NCI-H2171 (cell line): ENCODE measurements at regions not wholly inside any gene's neighbourhood (a gene's known extent, or its start where the extent isn't known, plus 50 kb on each side); places are given as distances from the start of the nearest gene placed in this dataset.
"Not testable (repeated sequence)": the region's sequence is repeated elsewhere in the genome, so short reads cannot be mapped to it uniquely, and the experiment has no call there.

Experiments used
- DNase-seq: peaks from one replicate; lab custom pipeline; 2025; lab: John Stamatoyannopoulos, UW

DNA sequence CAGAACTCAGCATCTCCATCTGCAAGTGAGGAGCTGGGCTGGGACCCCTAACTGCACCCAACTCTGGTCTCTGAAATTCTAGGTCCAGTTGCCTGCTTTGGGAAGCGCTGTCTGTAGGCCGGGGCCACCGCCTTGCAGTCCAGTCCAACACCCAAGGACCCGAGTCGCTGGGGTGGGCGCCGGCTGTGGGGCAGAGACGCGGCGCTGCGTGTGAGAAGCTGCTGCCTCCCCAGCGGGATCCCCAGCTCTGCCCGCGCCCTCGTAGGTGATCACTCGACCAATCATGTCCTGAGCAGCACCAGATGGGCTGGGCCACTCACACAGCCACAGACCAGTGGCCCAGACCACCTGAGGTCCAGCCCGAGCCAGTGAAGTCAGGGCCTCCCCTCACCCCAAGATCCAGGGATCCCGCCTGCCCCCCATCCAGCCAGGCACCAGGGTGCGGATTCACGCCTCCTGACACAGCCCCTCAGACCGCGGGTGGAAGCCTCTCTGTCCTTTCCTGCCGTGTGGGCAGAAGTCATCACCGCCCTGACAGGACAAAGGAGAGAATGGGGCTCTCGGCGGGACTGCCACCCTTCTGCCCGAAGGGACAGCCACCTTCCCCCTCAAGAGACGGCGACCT, 67.4 kb upstream of the ADGRA1 start:
- DNase-seq: no peak

DNA sequence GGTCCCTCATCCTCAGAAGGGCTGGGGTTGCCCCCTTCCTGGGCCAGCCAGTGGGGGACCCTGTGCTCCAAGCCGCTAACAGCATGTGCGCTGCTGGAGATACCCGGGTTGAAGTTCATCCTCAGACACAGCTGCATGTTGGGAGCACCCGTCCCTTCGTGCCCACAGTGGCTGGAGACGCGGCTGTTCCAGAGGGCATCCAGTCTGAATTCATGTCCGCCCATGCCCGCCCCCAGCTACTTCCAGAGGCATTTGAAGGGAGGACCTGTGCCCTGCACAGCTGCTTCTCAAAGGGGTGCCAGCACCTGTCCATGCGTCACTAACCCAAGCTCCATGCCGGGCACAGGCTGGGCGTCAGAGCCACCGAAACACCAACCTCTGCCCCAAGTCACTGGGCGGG, 68.1 kb upstream of the ADGRA1 start:
- DNase-seq: no peak

DNA sequence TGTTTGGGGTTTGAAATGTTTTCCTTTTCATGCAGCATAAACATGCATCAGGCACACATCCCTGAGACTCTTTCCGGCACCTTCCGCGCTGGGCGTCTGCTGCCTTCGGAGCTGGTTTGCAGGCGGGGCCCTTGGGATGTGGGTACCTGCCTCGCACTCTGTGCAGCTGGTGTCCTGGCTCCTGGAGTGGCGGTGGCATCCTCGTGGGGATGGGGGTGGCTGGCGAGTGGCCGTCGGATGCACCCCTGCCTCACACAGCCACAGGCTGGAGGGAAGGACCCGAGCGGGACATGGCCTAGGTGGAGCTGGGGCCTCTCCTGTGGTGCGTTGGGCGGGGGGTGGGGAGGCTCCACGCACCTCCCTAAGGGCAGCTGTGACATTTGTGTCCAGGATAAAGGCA, 68.5 kb upstream of the ADGRA1 start:
- no peak for DNase-seq

DNA sequence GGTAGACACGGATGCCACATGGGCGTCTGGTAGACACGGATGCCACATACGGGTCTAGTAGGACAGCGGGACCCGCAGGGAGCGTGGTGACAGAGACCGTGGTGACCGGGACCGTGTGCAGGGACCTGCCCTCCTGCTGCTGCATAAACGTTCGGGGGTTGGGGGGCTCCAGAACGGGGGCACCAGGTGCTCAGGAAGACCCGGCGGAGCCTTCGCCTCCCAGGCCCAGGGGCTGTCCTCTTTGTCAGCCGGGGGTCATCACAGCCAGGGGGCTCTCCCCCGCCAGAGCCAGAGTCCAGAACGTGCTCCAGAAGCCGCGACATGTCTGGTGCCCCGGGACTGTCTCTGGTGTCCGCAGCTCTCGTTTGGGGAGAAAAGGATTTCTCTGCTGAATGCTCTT, 69.2 kb upstream of the ADGRA1 start:
- DNase-seq: no peak

DNA sequence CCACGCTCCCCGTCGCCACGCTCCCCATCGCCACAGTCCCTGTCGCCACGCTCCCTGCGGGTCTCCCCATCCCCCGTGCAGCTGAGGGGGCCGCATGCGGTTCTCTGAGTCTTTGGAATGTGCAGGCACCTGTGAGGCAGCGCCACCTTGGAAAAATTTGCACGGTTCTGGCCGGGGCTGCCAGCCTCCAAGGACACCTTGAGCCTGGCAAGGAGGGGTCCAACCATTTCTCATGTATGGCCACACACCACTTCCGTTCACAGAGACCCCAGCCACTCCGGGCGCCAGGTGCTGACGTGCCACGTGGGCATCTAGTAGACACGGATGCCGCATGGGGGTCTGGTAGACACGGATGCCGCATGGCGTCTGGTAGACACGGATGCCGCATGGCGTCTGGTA, 70.5 kb upstream of the ADGRA1 start:
- no peak for DNase-seq

DNA sequence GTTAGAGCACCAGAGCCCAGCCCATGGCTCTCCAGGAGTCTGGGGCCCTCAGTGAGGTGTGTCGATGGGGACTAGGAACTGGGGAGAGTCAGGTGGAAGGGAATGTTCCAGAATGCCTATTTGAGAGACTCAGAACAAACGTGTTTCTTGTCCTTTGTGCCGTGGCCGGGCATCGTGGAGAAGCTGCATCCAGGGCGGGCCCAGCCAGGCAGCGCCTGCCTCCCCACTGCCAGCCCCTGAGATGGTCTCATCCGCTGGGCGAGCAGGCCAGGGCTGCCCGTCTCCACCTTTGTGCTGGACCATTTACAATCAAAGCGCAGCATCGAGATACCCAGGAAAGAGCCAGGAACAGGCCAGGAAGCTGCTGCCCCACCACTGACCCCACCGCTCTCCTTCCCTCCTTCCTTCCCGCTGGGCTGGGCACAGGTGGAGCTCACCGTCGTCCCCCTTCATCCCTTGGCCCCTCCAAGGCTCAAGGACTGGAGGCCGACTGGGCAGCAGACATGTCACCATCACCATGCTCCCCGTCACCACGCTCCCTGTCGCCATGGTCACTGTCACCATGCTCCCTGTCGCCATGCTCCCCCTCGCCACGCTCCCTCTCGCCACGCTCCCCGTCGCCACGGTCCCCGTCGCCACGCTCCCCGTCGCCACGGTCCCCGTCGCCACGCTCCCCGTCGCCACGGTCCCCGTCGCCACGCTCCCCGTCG, 71.1 kb upstream of the ADGRA1 start:
- no peak for DNase-seq

DNA sequence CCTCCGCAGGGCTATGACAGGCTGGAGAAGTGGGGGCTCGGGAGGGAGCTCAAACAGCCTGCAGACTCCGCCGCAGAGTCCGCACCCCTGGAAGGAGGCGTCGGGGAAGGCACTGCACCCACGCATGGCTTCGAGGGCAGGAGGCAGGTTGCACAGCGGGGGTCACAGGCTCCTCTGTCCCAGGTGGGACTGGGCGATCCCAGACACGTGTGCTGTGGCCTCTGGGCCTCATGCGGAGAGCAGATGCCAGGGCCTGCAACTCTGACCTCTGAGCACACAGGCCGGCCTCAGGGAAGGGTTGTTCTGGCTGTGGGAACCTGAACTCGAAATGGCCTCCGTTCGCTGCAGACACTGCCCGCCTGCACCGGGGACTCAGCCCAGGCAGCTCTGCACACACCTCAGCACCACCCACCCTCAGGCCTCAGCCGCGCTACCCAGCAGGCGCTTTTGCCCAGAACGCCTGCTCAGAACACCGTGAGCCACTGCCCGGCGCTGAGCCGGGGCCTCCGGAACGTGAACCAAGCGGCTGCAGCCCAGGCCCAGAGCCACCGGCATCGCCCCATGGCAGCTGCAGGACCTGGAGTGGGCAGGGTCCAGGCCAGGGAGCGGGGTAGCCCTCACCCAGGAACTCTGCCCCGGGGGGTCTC, 71.8 kb upstream of the ADGRA1 start:
- no peak for DNase-seq

DNA sequence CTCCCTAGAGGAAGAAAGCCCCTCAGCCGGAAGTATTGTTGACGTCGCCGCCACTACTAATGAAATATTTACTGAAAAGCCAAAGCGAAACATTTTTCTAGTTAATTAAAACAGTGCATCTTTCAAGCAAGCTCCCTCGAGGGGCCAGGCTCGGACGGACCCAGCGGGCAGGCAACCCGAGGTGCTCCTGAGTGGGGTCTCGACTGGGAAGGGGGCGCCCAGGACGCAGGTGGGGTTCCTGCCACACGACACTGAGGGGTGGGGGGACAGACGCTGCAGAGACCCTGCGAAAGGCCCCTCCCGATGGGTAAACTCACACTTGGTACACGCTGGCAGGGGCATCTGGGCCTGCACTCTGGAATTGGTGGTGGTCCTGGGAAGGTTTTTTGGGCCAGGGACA, 72.4 kb upstream of the ADGRA1 start:
- no peak for DNase-seq

DNA sequence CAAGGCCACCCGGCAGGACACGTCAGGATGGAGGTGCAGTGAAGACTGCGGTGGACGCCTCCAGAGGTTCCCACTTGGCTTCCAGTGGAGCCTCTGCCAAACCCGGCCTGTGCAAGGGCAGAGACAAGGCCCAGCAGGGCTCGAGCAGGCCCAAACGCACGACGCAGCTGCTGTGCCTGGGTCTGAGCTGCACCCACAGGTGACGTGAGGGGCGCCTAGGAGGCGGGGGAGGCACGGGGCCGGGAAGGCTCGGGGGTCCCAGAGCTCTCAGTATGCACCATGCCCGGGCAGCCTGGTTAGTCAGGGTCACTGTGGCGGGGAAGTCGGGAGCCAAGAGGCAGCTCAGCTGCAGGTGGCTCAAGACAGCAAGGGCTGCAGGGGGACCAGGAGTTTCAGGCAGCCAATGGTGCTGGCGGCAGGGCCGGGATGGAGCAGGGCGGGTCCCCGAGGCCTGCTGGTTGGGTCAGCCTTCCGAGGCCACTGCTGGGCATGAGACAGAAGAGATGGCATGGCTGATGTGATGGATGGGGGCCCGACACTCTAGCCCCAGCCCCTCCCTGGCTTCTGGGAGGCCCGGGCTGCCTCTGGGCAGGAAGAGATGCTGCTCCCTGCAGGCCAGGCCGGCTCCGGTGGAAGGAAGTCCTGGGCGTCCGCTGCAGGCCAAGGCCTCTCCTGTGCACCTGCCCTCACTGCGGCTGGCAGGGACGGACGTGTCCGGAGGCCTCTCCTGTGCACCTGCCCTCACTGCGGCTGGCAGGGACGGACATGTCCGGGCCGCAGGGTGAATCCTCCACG, 72.2 kb upstream of the CFAP46 start:
- DNase-seq: no peak

DNA sequence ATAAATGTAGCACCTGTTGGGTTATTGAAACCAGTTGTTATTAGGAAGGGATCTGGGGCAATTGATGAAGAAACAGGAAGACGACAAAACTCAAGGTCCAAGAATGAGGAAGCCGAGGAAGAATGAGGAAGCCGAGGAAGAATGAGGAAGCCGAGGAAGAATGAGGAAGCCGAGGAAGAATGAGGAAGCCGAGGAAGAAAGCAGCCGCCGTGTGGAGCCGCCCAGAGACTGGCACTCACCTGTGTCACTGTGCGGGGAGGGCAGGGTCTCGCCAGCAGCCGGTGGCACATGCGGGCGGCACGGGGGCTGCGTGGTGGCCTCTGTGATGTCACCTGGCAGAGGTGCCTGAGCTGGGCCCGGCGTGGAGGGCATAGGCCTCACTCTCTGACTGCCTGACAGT, 71.1 kb upstream of the CFAP46 start:
- DNase-seq: no peak

DNA sequence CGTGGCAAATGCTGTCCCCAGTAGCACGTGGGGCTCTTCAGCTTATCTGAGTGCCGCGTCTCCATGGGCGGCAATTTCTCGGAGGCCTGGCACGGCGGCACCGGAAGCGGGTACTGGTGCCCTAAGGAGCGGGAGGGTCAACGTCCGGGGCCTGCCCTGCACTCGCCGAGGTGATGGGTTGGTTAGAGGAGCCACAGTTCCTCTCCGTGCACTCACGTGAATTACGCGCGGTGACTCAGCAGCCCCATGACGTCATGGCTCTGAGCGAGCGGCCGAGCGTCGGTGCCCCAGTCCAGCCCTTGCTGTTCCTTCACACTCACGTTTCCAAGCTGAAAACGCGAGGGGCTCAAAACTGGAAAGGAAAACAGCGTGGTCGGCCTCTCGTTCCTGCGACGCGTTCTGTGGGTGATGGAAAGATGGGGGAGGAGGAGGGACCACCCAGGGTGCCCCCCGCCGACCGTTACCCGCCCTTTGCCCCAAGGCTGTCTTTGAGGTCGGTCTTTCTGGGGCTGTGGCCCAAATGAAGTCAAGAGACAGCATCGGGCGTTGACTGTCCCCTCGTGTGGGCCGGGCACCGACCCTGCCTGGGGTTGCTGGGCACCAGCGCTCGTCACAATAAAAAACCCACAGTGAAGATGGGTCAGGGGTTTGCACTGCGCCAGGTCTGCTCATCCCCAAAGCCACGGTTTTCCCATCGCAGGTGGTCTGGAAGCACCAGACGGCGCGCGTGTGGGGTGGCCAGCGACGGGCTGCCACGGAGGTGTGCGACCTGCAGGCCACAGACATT, 70.4 kb upstream of the CFAP46 start:
- no peak for DNase-seq

DNA sequence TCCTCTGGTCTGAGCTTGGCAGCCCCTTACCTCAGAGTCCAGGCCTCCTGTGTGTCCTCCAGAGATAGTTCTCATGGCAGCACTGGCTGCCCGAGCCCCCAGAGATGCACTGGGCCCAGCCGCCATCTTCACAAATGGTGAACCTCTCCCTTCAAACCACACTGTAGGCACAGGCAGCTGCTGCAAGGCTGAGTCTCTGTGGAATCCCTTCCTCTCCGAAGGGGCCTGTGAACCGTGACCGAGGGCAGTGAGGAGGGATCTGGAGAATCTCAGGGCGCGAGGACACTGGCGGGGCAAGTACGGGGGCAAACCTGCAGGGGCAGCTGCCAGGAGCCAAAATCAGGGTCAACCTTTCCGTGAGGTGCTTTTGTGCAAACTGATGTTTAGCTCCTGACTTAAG, 69.5 kb upstream of the CFAP46 start:
- DNase-seq: no peak

DNA sequence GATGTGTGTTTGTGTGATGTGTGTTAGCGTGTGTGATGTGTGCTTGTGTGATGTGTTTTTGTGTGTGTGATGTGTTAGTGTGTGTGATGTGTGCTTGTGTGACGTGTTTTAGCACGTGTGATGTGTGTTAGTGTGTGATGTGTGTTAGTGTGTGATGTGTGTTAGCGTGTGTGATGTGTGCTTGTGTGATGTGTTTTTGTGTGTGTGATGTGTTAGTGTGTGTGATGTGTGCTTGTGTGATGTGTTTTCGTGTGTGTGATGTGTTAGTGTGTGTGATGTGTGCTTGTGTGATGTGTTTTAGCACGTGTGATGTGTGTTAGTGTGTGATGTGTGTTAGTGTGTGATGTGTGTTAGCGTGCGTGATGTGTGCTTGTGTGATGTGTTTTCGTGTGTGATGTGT, 69.0 kb upstream of the CFAP46 start:
- DNase-seq: not testable (repeated sequence)

DNA sequence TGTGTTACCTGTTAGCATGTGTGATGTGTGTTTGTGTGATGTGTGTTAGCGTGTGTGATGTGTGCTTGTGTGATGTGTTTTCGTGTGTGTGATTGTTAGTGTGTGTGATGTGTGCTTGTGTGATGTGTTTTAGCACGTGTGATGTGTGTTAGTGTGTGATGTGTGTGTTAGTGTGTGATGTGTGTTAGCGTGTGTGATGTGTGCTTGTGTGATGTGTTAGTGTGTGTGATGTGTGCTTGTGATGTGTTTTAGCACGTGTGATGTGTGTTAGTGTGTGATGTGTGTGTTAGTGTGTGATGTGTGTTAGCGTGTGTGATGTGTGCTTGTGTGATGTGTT, 68.4 kb upstream of the CFAP46 start:
- not testable (repeated sequence) for DNase-seq

DNA sequence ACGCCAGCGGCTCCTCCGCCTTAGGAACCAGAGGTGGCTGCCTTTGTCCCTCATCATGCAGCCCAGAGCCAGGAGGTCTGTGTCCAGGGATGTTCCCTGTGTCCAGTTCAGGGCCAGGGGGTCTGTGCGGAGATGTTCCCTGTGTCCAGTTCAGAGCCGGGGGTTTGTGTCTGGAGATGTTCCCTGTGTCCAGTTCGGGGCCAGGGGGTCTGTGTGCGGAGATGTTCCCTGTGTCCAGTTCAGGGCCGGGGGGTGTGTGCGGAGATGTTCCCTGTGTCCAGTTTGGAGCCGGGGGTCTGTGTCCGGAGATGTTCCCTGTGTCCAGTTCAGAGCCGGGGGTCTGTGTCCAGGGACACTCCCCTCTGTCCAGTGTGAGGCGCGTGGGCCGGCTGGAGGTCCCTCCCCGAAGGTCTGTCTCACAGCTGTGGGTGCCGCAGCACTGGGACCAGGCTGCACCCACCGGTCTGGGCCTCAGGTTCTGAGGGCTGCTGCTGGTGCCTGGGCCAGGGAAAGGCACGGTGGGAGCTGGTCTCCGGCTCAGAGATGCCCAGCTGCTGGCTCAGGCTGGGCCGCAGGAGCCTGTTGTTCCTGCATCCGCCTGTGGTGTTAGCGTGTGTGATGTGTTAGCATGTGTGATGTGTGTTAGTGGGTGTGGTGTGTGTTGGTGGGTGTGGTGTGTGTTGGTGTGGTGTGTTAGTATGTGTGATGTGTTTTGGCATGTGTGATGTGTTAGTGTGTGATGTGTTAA, 67.9 kb upstream of the CFAP46 start:
- no peak for DNase-seq

DNA sequence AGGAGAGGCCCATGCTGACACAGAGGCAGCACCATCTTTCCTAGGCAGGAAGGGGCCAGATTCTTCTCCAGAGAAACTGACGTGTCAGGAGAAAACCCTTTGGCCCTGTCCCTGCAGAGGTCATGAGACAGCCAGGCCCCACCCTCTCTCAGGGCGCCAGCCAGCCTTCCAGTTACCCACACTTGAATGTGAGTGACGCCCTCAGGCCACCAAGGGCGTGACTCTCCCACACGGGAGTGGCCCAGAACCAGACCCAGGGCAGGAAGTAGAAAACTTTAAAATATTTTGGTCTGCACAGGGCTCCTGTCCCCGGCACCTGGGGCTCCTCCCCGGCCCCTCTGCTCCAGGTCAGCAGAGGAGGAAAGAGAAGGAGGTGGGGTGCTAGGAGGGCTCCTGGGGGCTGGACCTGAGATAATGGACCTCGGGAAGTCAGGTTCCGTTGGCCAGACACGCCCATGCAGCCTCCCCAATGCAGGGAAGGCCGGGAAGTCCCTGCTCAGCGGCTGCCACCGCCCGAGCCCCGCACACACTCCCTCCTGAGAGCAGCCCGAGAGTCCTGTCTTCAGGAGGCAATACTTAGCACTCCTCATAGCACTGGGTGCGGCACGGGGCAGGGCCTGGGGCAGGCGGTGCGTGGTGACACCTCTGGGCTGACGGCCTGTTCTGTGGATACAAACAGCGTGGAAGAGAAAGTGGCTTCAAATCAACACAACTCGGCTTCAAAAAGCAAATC, 67.0 kb upstream of the CFAP46 start:
- no peak for DNase-seq

DNA sequence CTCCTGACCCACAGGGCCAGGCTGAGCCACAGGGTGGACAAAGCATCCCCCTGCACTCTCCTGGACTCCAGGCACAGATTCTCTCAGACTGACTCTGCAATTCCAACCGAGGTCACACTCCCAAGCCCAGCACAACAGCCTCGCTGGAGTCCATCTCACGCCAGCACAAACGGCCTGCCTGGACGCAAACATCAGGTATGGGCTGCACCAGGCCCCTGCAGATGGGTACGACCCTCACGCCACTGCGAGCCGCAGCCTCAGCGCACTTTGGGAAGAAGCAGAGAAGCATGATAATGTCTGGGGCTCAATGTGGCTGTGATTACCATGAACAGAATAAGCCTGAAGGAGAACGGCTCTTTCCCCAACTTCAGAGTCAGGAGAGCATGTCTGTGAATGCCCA, 66.4 kb upstream of the CFAP46 start:
- DNase-seq: no peak

DNA sequence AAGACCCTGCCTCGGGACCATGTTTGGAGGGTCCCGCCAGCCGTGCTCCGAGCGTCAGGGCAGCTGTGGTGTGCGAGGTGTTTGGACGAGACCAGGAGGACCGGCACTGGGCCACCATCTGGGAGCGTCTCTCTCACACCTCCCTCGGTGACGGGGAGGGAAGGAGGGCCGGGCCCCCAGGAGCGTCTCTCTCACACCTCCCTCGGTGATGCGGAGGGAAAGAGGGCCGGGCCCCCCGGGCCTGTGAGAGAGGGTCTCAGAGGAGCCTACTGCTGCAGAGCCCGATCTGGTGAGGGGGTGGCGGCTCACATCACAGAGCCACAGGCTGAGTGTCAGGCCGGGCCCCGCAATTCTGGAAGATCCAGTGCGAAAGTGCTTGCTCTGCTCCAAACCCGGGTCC, 65.8 kb upstream of the CFAP46 start:
- no peak for DNase-seq

DNA sequence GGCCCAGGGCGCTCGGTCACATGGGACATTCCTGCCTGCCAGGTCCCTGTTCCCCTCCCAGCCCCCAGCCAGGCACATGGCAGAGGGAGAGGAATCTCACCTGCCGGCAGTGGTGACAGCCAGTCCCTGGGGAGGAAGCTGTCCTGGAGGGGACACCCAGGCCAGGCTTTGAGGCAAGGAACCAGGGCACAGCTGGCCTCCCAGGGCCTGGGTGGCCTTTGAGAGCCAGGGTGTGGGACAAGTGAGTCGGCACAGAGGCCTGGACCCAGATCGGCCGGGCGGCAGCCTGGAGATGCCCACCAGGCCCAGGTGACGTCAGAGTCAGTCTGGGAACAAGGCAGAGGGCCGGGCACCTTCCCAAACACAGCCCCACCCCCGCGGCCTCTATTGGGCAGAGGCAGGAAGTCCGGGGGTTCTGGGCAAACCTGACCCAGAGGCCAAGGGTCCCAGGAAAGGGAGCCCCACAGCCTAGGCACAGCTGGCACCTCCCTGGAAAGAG, 65.0 kb upstream of the CFAP46 start:
- DNase-seq: no peak

DNA sequence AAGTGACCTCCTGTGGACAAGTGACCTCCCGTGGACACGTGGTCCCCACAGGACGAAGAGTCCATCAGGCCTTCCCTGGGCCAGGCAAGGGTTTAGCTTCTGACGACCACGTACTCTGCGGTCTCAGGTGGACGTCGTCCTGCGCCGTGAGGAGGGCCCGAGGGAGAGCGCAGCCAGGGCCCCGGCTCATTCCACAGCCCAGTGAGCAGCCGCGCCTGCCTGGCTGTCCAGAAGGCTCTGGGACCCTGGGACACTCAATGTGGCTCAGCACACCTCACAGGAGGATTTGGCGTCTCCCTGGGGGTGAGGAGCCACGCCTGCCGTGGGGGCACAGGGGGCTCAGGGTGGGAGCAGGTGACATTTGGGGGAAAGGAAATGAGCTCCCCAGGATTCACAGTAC, 64.4 kb upstream of the CFAP46 start:
- no peak for DNase-seq

DNA sequence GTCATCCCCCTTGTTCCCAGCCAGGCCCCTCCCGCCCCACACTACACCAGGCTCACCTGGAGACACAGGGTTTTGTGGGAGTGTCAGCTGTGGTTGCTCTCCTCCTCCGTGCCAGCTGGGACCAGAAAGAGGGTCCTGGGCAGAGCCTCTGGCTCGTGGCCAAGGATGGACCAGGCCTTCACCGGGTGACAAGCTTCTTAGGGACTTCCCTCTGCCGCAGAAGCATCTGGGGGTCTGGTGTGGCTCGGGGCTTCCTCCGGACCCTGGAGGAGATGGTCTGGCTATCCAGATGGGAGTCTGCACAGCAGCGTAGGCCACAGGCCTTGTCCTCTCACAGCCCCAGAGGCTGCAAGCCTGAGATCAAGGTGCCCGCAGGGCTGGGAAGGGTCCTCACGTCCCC, 63.8 kb upstream of the CFAP46 start:
- DNase-seq: no peak
